Transverse colon (tissue), 4 donors: ENCODE measurements at regions not wholly inside any gene's neighbourhood (a gene's known extent, or its start where the extent isn't known, plus 50 kb on each side); places are given as distances from the start of the nearest gene placed in this dataset.

Source experiments
- DNase-seq: peaks from one replicate; pipeline ENCODE4 v3.0.0-alpha.2; 2019
- H3K27ac ChIP-seq, 4 donors: fragments of 200-600 bp; sonication (generic); 2 replicates each; pipeline ENCODE4 v1.5.1; 2016 to 2018; ENCODE audit warnings: inconsistent platforms in 4 of 4
- H3K27me3 ChIP-seq: fragments of 200-600 bp; sonication (generic); 2 replicates; pipeline ENCODE4 v1.5.1; 2017; ENCODE audit warnings: inconsistent platforms
- H3K36me3 ChIP-seq, 4 donors: fragments of 200-600 bp; sonication (generic); 2 replicates each; pipeline ENCODE4 v1.5.1; 2017 to 2019; ENCODE audit warnings: inconsistent platforms in 4 of 4
- H3K4me1 ChIP-seq, 4 donors: fragments of 200-600 bp; sonication (generic); 2 replicates each; pipeline ENCODE4 v1.5.1; 2017 to 2020; ENCODE audit warnings: inconsistent platforms in 4 of 4
- H3K4me3 ChIP-seq, 4 donors: fragments of 200-600 bp; sonication (generic); 1 replicate in 1 of 4; 2 replicates in 3 of 4; pipeline versions ENCODE4 v1.5.1 to v1.6.1; 2017 to 2019; ENCODE audit warnings: inconsistent platforms in 4 of 4
- H3K9me3 ChIP-seq, 2 donors: fragments of 200-600 bp; sonication (generic); 2 replicates each; pipeline ENCODE4 v1.5.1; 2017 to 2019; ENCODE audit warnings: inconsistent platforms in 2 of 2
- CTCF ChIP-seq, 5 experiments: fragments of 200-600 bp in 3 of 5; fragments of 450-650 bp in 2 of 5; sonication (generic) in 3 of 5; IDR thresholded peaks; 1 replicate in 2 of 5; 2 replicates in 3 of 5; pipeline ENCODE4 v1.5.1; 2016 to 2017; ENCODE audit warnings: antibody characterized with exemption in 5 of 5, inconsistent platforms in 3 of 5, mild to moderate bottlenecking in 2 of 5, moderate library complexity in 1 of 5
- EP300 ChIP-seq: sonication (generic); formaldehyde crosslinking; IDR thresholded peaks from one replicate; pipeline ENCODE4 v1.6.1; 2017; ENCODE audit warnings: antibody characterized with exemption, low read depth
- POLR2A ChIP-seq: fragments of 450-650 bp; IDR thresholded peaks from one replicate; pipeline ENCODE4 v1.6.1; 2016; ENCODE audit warnings: antibody characterized with exemption, mild to moderate bottlenecking, moderate library complexity
- POLR2AphosphoS5 ChIP-seq, 3 donors: sonication (generic); formaldehyde crosslinking; IDR thresholded peaks; one replicate each; pipeline ENCODE4 v1.6.1; 2016; ENCODE audit warnings: antibody characterized with exemption in 3 of 3
- WGBS, 2 donors: methylation state at CpG; one replicate each; pipeline ENCODE4 v1.1.5; 2018; ENCODE audit warnings: low coverage in 1 of 2; 5-methylcytosine and 5-hydroxymethylcytosine counted together
- in situ Hi-C, 4 donors: fragments of 200-750 bp; cut with MboI; loops; one replicate each; pipeline versions ENCODE4 v1.15.0 to v1.15.1; 2017; ENCODE audit warnings: low sequenced_read_pairs in 3 of 4, low pct_ligation_motif_present in 1 of 4, low pct_unique_long_range_greater_than_20kb in 1 of 4
- intact Hi-C: fragments of 100-400 bp; cut with DNase I; formaldehyde crosslinking; loops from one replicate; pipeline ENCODE4 v1.15.1; 2023; ENCODE audit warnings: low total_unique reads

DNA sequence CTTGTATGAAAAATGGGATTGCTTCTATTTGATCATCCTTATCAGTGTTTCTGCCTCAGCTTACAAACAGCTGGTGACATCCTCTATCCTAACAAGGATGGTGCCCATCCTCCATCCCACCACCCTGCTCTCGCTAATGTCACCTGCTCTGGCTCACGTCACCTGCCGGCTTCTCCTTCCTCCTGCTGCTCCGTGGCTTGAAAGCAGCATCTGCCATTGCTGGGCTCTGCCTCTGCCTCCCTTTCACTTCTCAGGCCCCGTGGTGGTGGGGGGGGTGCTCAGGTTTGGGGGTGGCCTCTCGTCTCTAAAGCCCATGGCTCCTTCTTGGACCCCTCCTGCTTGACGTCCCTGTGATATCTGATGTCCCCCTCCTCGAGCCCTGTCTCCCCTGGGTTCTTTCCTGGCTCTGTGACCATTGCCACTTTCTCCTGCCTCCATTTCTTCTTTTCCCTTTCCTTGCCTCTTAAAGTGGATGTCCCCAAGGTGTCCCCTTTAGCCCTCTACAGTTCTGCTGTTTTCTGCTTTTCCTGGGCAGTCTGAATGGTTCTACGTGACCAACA, 135.5 kb upstream of the ERRFI1 start:
- Histone ChIP-seq H3K4me3 (no peak overlapping the region), H3K9me3 (no peaks in the 10 kb centered on the region), H3K27me3 (no peaks in the 10 kb centered on the region), H3K4me1 (peaks cover 0 to 3% (median 0%) of the 10 kb centered on the region in 4 donors), H3K27ac (no peak overlapping the region), H3K36me3 (no peaks in the 10 kb centered on the region)
- no peak for DNase-seq
- TF ChIP-seq EP300 (no peak), POLR2AphosphoS5 (IDR thresholded peaks at IDR 0.05) (no peak), CTCF (IDR thresholded peaks at IDR 0.05) (no peak), POLR2A (no peak)
- 71 to 77% methylated on average over 5 to 9 of the region's 9 CpGs for WGBS, 2 donors
- intact Hi-C loops = no loop called here
- in situ Hi-C loops = no loop called here

- TF ChIP-seq EP300 (no peak), CTCF (IDR thresholded peaks at IDR 0.05) (no peak), POLR2A (no peak), POLR2AphosphoS5 (IDR thresholded peaks at IDR 0.05) (no peak)
- in situ Hi-C loops (no loop called here), intact Hi-C loops (no loop called here)
- DNase-seq = no peak
- Histone ChIP-seq H3K4me1 (peaks cover 0 to 11% (median 1%) of the 10 kb centered on the region in 4 donors), H3K36me3 (no peaks in the 10 kb centered on the region), H3K27ac (no peak overlapping the region), H3K27me3 (no peaks in the 10 kb centered on the region), H3K9me3 (no peaks in the 10 kb centered on the region), H3K4me3 (no peak overlapping the region)
- WGBS, 2 donors = 77 to 82% methylated on average over 2 to 8 of the region's 8 CpGs
These were observed 133.4 kb upstream of the ERRFI1 start for GRCh38 chr1:8159470-8160024.

DNA sequence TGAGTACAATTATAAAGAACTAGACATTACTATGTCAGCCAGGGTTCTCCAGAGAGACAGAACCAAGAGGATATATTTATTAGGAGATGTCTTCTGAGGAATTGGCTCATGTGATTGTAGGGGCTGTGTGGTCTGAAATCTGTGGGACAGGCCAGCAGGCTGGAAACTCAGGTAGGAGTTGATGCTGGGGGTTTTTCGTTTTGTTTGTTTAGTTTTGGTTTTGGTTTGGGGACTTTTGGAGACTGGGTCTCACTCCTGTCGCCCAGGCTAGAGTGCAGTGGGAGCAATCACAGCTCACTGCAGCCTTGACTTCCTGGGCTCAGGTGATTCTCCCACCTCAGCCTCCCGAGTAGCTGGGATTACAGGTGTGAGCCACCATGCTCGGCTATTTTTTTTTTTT, 132.9 kb upstream of the ERRFI1 start:
- H3K4me3 ChIP-seq = no peak overlapping the region
- peaks cover 0 to 11% (median 3%) of the 10 kb centered on the region in 4 donors for H3K4me1 ChIP-seq
- no peak for DNase-seq
- no peaks in the 10 kb centered on the region for H3K9me3 ChIP-seq
- no peaks in the 10 kb centered on the region for H3K36me3 ChIP-seq
- H3K27ac ChIP-seq = no peak overlapping the region
- H3K27me3 ChIP-seq = no peaks in the 10 kb centered on the region
- 86 to 90% methylated on average over 3 to 4 of the region's 4 CpGs for WGBS, 2 donors
- intact Hi-C loops = no loop called here
- in situ Hi-C loops = no loop called here
- no peak for TF ChIP-seq CTCF (IDR thresholded peaks at IDR 0.05)
- TF ChIP-seq POLR2AphosphoS5 (IDR thresholded peaks at IDR 0.05) = no peak
- TF ChIP-seq EP300 = no peak
- TF ChIP-seq POLR2A = no peak

DNA sequence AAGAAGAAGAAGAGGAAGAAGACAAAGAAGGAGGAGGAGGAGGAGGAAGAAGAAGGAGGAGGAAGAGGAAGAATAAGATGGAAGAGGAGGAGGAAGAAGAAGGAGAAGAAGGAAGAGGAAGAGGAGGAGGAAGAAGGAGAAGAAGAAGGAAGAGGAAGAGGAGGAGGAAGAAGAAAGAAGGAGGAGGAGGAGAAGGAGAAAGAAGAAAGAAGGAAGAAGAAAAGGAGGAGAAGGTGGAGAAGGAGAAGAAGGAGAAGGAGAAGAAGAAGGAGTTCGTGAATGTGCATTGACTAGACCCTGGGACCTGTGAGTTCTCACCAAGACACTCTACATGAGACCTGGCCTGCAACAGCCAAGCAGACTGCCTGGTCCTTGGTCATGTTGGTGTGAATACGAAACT, 131.7 kb upstream of the ERRFI1 start:
- Histone ChIP-seq H3K27me3 (no peaks in the 10 kb centered on the region), H3K27ac (no peak overlapping the region), H3K9me3 (no peaks in the 10 kb centered on the region), H3K4me3 (no peak overlapping the region), H3K4me1 (peaks cover 0 to 11% (median 3%) of the 10 kb centered on the region in 4 donors), H3K36me3 (no peaks in the 10 kb centered on the region)
- DNase-seq = no peak
- intact Hi-C loops (no loop called here), in situ Hi-C loops (no loop called here)
- WGBS, 2 donors = 86 to 92% methylated on average over 2 of the region's 2 CpGs
- TF ChIP-seq POLR2AphosphoS5 (IDR thresholded peaks at IDR 0.05) (no peak), POLR2A (no peak), EP300 (no peak), CTCF (IDR thresholded peaks at IDR 0.05) (no peak)
